IMR-90 (cell line): ENCODE measurements at regions not wholly inside any gene's neighbourhood (a gene's known extent, or its start where the extent isn't known, plus 50 kb on each side); places are given as distances from the start of the nearest gene placed in this dataset.

ENCODE experiments used
- ATAC-seq: fragments of 200-7000 bp; cut with Tn5 transposase; 2 replicates; pipeline ENCODE4 v1.9.1; 2020; ENCODE audit warnings: low read depth, mild to moderate bottlenecking, moderate library complexity
- BruUV-seq: library from RNA; stranded (reverse); fragments of 400-500 nt; replicated peaks from 2 replicates; lab custom pipeline; 2021; lab: Mats Ljungman, UMichigan
- CTCF ChIA-PET: fragments of 300-600 bp; formaldehyde crosslinking; extraction: SDS; loops from one replicate; lab custom pipeline; 2021; ENCODE audit warnings: antibody characterized with exemption; lab: Yijun Ruan, JAX
- POLR2A ChIA-PET: fragments of 300-600 bp; sonication (Branson Sonifier 250); formaldehyde crosslinking; loops from one replicate; lab custom pipeline; 2022; ENCODE audit warnings: antibody characterized with exemption; ENCODE audit not compliant: unreplicated experiment; lab: Charles Lee
- DNase-seq: peaks from one replicate; pipeline ENCODE4 v3.0.0; 2013
- H2AFZ ChIP-seq: replicated peaks from 2 replicates; pipeline ENCODE3; 2013; ENCODE audit warnings: low read length, mild to moderate bottlenecking; ENCODE audit not compliant: poor library complexity
- H2AK5ac ChIP-seq: 2 replicates; pipeline ENCODE4 v1.6.1; 2013; ENCODE audit warnings: low read depth, low read length, inconsistent platforms
- H2AK9ac ChIP-seq: replicated peaks from 2 replicates; pipeline ENCODE3; 2013; ENCODE audit warnings: mild to moderate bottlenecking, low read depth, low read length, moderate library complexity; ENCODE audit not compliant: poor library complexity
- H2BK120ac ChIP-seq: 2 replicates; pipeline ENCODE4 v1.6.1; 2013; ENCODE audit warnings: low read depth, low read length, inconsistent platforms
- H2BK15ac ChIP-seq: 3 replicates; pipeline ENCODE4 v1.6.1; 2013; ENCODE audit warnings: low read depth, low read length, inconsistent platforms
- H2BK20ac ChIP-seq: 2 replicates; pipeline ENCODE4 v1.6.1; 2013; ENCODE audit warnings: low read depth, mild to moderate bottlenecking, inconsistent platforms, low read length, moderate library complexity
- H2BK5ac ChIP-seq: 2 replicates; pipeline ENCODE4 v1.6.1; 2013; ENCODE audit warnings: mild to moderate bottlenecking, low read depth, low read length, inconsistent platforms; ENCODE audit not compliant: poor library complexity, severe bottlenecking
- H3K14ac ChIP-seq: replicated peaks from 2 replicates; pipeline ENCODE4 v1.6.1; 2013; ENCODE audit warnings: low read depth, low read length, inconsistent platforms
- H3K18ac ChIP-seq: 2 replicates; pipeline ENCODE4 v1.6.1; 2013; ENCODE audit warnings: low read depth, low read length, control low read depth
- H3K23ac ChIP-seq: 2 replicates; pipeline ENCODE4 v1.6.1; 2013; ENCODE audit warnings: low read depth, low read length, inconsistent platforms
- H3K27ac ChIP-seq: 2 replicates; pipeline ENCODE4 v1.5.1; 2013; ENCODE audit warnings: mild to moderate bottlenecking, control low read depth, low read length; ENCODE audit not compliant: insufficient read depth
- H3K27me3 ChIP-seq: 2 replicates; pipeline ENCODE4 v1.6.1; 2013; ENCODE audit warnings: low read length; ENCODE audit not compliant: control insufficient read depth, insufficient read depth
- H3K36me3 ChIP-seq: 2 replicates; pipeline ENCODE4 v1.6.1; 2013; ENCODE audit warnings: low read length, mixed read lengths; ENCODE audit not compliant: control insufficient read depth, insufficient read depth
- H3K4ac ChIP-seq: 2 replicates; pipeline ENCODE4 v1.6.1; 2013; ENCODE audit warnings: low read depth, low read length, inconsistent platforms
- H3K4me1 ChIP-seq: 2 replicates; pipeline ENCODE4 v1.6.1; 2013; ENCODE audit warnings: low read length, mixed read lengths; ENCODE audit not compliant: control insufficient read depth, insufficient read depth
- H3K4me2 ChIP-seq: 2 replicates; pipeline ENCODE4 v1.6.1; 2013; ENCODE audit warnings: low read depth, mild to moderate bottlenecking, control low read depth, low read length, moderate library complexity
- H3K4me3 ChIP-seq: 2 replicates; pipeline ENCODE4 v1.5.1; 2013; ENCODE audit warnings: low read depth, mild to moderate bottlenecking, control low read depth, low read length, moderate library complexity; ENCODE audit not compliant: insufficient read depth
- H3K56ac ChIP-seq: 2 replicates; pipeline ENCODE4 v1.6.1; 2013; ENCODE audit warnings: low read length, inconsistent platforms; ENCODE audit not compliant: insufficient read depth; ENCODE audit errors: extremely low read depth
- H3K79me1 ChIP-seq, 2 experiments: 2 replicates each; pipeline ENCODE4 v1.6.1; 2013; ENCODE audit warnings: low read length in 2 of 2, inconsistent platforms in 1 of 2, low read depth in 1 of 2
- H3K9ac ChIP-seq: 2 replicates; pipeline ENCODE4 v1.6.1; 2013; ENCODE audit warnings: low read depth, low read length, control low read depth
- H3K9me1 ChIP-seq: 2 replicates; pipeline ENCODE4 v1.6.1; 2013; ENCODE audit warnings: low read length, inconsistent platforms; ENCODE audit not compliant: insufficient read depth
- H3K9me3 ChIP-seq: 2 replicates; pipeline ENCODE4 v1.6.1; 2013; ENCODE audit warnings: low read length; ENCODE audit not compliant: control insufficient read depth, insufficient read depth
- H4K20me1 ChIP-seq: 2 replicates; pipeline ENCODE4 v1.6.1; 2013; ENCODE audit warnings: low read length, inconsistent platforms; ENCODE audit not compliant: insufficient read depth
- H4K5ac ChIP-seq: 2 replicates; pipeline ENCODE4 v1.6.1; 2013; ENCODE audit warnings: mild to moderate bottlenecking, low read depth, low read length, control low read depth
- H4K8ac ChIP-seq, 2 experiments: 2 replicates each; pipeline ENCODE4 v1.6.1; 2013; ENCODE audit warnings: low read depth in 2 of 2, low read length in 2 of 2, control low read depth in 1 of 2, inconsistent platforms in 1 of 2
- H4K91ac ChIP-seq: 2 replicates; pipeline ENCODE4 v1.6.1; 2013; ENCODE audit warnings: low read depth, low read length, inconsistent platforms; ENCODE audit not compliant: insufficient read depth
- BHLHE40 ChIP-seq: fragments of 150-350 bp; IDR thresholded peaks from 2 replicates; pipeline ENCODE4 v1.6.1; 2016; ENCODE audit warnings: mild to moderate bottlenecking, low read depth, low read length
- CEBPB ChIP-seq: IDR thresholded peaks from 2 replicates; pipeline ENCODE4 v1.6.1; 2012; ENCODE audit warnings: low read depth, low read length, improper control_type of control experiment
- CHD1 ChIP-seq: IDR thresholded peaks from 2 replicates; pipeline ENCODE4 v1.6.1; 2012; ENCODE audit warnings: low read depth, low read length, improper control_type of control experiment
- FOS ChIP-seq: fragments of 150-350 bp; IDR thresholded peaks from 2 replicates; pipeline ENCODE4 v1.6.1; 2016; ENCODE audit warnings: low read depth, low read length
- MAFK ChIP-seq: IDR thresholded peaks from 2 replicates; pipeline ENCODE4 v1.6.1; 2012; ENCODE audit warnings: low read depth, low read length, improper control_type of control experiment
- MAZ ChIP-seq: IDR thresholded peaks from 2 replicates; pipeline ENCODE4 v1.6.1; 2012; ENCODE audit warnings: low read depth, mild to moderate bottlenecking, low read length, improper control_type of control experiment, moderate library complexity, borderline replicate concordance
- MXI1 ChIP-seq: IDR thresholded peaks from 2 replicates; pipeline ENCODE4 v1.6.1; 2012; ENCODE audit warnings: low read depth, mild to moderate bottlenecking, low read length, moderate library complexity, borderline replicate concordance
- NFE2L2 ChIP-seq: fragments of 150-350 bp; IDR thresholded peaks from 2 replicates; pipeline ENCODE4 v1.6.1; 2016; ENCODE audit warnings: low read depth, mild to moderate bottlenecking, low read length
- POLR2A ChIP-seq: IDR thresholded peaks from 2 replicates; pipeline ENCODE4 v1.6.1; 2012; ENCODE audit warnings: mild to moderate bottlenecking, low read depth, low read length
- RAD21 ChIP-seq: IDR thresholded peaks from 2 replicates; pipeline ENCODE4 v1.6.1; 2012; ENCODE audit warnings: low read length, improper control_type of control experiment
- RCOR1 ChIP-seq: IDR thresholded peaks from 2 replicates; pipeline ENCODE4 v1.6.1; 2012; ENCODE audit warnings: mild to moderate bottlenecking, low read length, improper control_type of control experiment; ENCODE audit not compliant: insufficient replicate concordance
- RFX5 ChIP-seq: IDR thresholded peaks from 2 replicates; pipeline ENCODE4 v1.8.0; 2012; ENCODE audit warnings: low read depth, mild to moderate bottlenecking, low read length, moderate library complexity
- SMC3 ChIP-seq: fragments of 150-350 bp; IDR thresholded peaks from 2 replicates; pipeline ENCODE4 v1.6.1; 2016; ENCODE audit warnings: low read depth, mild to moderate bottlenecking, antibody characterized with exemption, low read length, moderate library complexity
- dilution Hi-C: fragments of 300-500 bp; cut with HindIII; formaldehyde crosslinking; loops from one replicate; pipeline ENCODE4 v1.14.3; 2018; ENCODE audit warnings: low sequenced_read_pairs; ENCODE audit not compliant: unreplicated experiment
- in situ Hi-C: fragments of 300-500 bp; cut with MboI; formaldehyde crosslinking; loops from 3 replicates; pipeline ENCODE4 v1.14.3; 2019; ENCODE audit warnings: low sequenced_read_pairs, inconsistent platforms, mixed read lengths
- intact Hi-C: fragments of 100-400 bp; cut with micrococcal nuclease; formaldehyde crosslinking; loops from 2 replicates; pipeline ENCODE4 v1.10.0; 2022
- TF ChIP-seq, protein P1 (sequence below): fragments of 150-350 bp; IDR thresholded peaks from 2 replicates; pipeline ENCODE4 v1.6.1; 2017; ENCODE audit warnings: mild to moderate bottlenecking, antibody characterized with exemption, low read length, low read depth
- TF ChIP-seq, protein P2 (sequence below): conservative IDR thresholded peaks from 2 replicates; pipeline ENCODE4 v1.5.1; 2012; ENCODE audit warnings: mild to moderate bottlenecking, low read depth, low read length, improper control_type of control experiment
- TF ChIP-seq, protein P3 (sequence below): fragments of 150-350 bp; IDR thresholded peaks from 2 replicates; pipeline ENCODE4 v1.6.1; 2016; ENCODE audit warnings: low read depth, mild to moderate bottlenecking, low read length, moderate library complexity, borderline replicate concordance

DNA sequence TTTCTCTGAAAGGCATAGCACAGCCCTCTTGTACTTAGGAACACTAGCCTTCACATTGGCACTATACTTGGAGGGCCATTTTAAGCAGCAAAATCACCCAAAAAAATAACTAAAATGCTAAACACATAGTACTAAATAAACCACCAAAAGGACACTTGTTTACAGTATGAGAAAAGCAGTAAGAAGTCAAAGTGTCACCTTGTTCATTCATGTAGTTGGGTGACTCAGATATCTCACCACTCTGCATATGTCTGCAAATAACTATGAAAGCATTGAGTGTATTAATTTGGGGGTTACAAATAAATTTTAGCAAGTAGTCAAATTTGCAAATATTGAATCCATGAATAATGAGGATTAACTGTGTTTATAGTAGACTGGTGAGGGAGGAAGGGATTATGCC is 107.6 kb downstream of the ELAPOR2 start:
- in situ Hi-C loops (no loop called here), intact Hi-C loops (no loop called here), dilution Hi-C loops (no loop called here)
- BruUV-seq: no TSS peak
- ATAC-seq (no peak), DNase-seq (no peak)
- H3K4me3 ChIP-seq: no peak overlapping the region
- no peak overlapping the region for H2BK5ac ChIP-seq
- H4K91ac ChIP-seq: no peak overlapping the region
- no peak overlapping the region for H2BK20ac ChIP-seq
- no peaks in the 10 kb centered on the region for H3K36me3 ChIP-seq
- POLR2A ChIA-PET: no interaction called here
- CTCF ChIA-PET: no interaction called here
- TF ChIP-seq BHLHE40 (no peak), CEBPB (no peak), MAZ (no peak), POLR2A (no peak), RAD21 (no peak), FOS (no peak), NFE2L2 (no peak), MAFK (no peak), RCOR1 (no peak), MXI1 (no peak), SMC3 (no peak), RFX5 (no peak), CHD1 (no peak)
- TF ChIP-seq, protein P1, sequence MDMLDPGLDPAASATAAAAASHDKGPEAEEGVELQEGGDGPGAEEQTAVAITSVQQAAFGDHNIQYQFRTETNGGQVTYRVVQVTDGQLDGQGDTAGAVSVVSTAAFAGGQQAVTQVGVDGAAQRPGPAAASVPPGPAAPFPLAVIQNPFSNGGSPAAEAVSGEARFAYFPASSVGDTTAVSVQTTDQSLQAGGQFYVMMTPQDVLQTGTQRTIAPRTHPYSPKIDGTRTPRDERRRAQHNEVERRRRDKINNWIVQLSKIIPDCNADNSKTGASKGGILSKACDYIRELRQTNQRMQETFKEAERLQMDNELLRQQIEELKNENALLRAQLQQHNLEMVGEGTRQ: no peak
- TF ChIP-seq, protein P2, sequence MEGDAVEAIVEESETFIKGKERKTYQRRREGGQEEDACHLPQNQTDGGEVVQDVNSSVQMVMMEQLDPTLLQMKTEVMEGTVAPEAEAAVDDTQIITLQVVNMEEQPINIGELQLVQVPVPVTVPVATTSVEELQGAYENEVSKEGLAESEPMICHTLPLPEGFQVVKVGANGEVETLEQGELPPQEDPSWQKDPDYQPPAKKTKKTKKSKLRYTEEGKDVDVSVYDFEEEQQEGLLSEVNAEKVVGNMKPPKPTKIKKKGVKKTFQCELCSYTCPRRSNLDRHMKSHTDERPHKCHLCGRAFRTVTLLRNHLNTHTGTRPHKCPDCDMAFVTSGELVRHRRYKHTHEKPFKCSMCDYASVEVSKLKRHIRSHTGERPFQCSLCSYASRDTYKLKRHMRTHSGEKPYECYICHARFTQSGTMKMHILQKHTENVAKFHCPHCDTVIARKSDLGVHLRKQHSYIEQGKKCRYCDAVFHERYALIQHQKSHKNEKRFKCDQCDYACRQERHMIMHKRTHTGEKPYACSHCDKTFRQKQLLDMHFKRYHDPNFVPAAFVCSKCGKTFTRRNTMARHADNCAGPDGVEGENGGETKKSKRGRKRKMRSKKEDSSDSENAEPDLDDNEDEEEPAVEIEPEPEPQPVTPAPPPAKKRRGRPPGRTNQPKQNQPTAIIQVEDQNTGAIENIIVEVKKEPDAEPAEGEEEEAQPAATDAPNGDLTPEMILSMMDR: no peak
- TF ChIP-seq, protein P3, sequence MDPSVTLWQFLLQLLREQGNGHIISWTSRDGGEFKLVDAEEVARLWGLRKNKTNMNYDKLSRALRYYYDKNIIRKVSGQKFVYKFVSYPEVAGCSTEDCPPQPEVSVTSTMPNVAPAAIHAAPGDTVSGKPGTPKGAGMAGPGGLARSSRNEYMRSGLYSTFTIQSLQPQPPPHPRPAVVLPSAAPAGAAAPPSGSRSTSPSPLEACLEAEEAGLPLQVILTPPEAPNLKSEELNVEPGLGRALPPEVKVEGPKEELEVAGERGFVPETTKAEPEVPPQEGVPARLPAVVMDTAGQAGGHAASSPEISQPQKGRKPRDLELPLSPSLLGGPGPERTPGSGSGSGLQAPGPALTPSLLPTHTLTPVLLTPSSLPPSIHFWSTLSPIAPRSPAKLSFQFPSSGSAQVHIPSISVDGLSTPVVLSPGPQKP: no peak
- no peaks in the 10 kb centered on the region for H3K79me1 ChIP-seq
- no peak overlapping the region for H4K8ac ChIP-seq
- no peak overlapping the region for H3K9ac ChIP-seq
- H2BK15ac ChIP-seq: no peak overlapping the region
- H3K9me1 ChIP-seq: no peaks in the 10 kb centered on the region
- no peaks in the 10 kb centered on the region for H4K20me1 ChIP-seq
- H3K9me3 ChIP-seq: no peaks in the 10 kb centered on the region
- H2BK120ac ChIP-seq: no peak overlapping the region
- no peak overlapping the region for H4K5ac ChIP-seq
- no peak overlapping the region for H3K56ac ChIP-seq
- no peak overlapping the region for H3K4me2 ChIP-seq
- H2AK5ac ChIP-seq: no peak overlapping the region
- no peak overlapping the region for H3K14ac ChIP-seq
- no peak overlapping the region for H3K27ac ChIP-seq
- no peak overlapping the region for H2AK9ac ChIP-seq
- H3K27me3 ChIP-seq: no peaks in the 10 kb centered on the region
- H3K23ac ChIP-seq: no peak overlapping the region
- H3K4ac ChIP-seq: no peak overlapping the region
- H3K18ac ChIP-seq: no peak overlapping the region
- no peak overlapping the region for H2AFZ ChIP-seq
- no peaks in the 10 kb centered on the region for H3K4me1 ChIP-seq
